Vagina (tissue), 2 donors: ENCODE measurements at regions not wholly inside any gene's neighbourhood (a gene's known extent, or its start where the extent isn't known, plus 50 kb on each side); places are given as distances from the start of the nearest gene placed in this dataset.

Source experiments
- CTCF ChIP-seq, 3 experiments: fragments of 450-650 bp in 2 of 3; fragments of 200-600 bp in 1 of 3; sonication (generic) in 1 of 3; IDR thresholded peaks; one replicate each; pipeline ENCODE4 v1.5.1; 2017 to 2019; ENCODE audit warnings: antibody characterized with exemption in 3 of 3, mild to moderate bottlenecking in 2 of 3, moderate library complexity in 2 of 3
- POLR2A ChIP-seq, 2 donors: fragments of 450-650 bp; IDR thresholded peaks; one replicate each; pipeline ENCODE4 v1.6.1; 2017; ENCODE audit warnings: antibody characterized with exemption in 2 of 2, mild to moderate bottlenecking in 2 of 2, moderate library complexity in 2 of 2

DNA sequence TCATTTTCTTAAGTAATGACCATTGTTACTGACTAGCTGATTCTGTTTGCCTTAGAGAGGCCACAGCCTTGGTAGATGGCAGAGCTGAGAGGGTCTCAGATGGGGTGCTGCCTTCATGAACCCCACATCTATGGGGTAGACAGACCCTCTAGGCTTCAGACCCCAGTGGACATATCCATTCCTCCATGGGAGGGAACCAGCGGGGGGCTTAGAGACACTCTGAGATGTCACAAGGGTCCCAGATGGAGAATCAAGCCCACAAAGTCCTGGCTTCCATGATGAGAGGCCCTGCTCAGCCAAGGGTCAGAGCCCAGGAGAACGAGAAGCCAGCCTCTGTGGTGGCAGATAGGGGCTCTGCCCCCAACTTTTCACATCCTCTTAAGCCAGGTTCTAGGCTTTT is 408.6 kb downstream of the TCERG1L start:
- TF ChIP-seq CTCF (IDR thresholded peaks at IDR 0.05) (no peak), POLR2A (IDR thresholded peaks at IDR 0.05) (no peak)
